HG02885 (cell line): ENCODE measurements at regions not wholly inside any gene's neighbourhood (a gene's known extent, or its start where the extent isn't known, plus 50 kb on each side); places are given as distances from the start of the nearest gene placed in this dataset.
A peak's percentile ranks its signal among the peaks of the same experiment; 100 is the strongest.

Source experiments
- ATAC-seq: cut with Tn5 transposase; IDR thresholded peaks from one replicate; pipeline ENCODE4 v1.9.1; 2021; ENCODE audit warnings: mild to moderate bottlenecking; ENCODE audit not compliant: unreplicated experiment, poor library complexity

GRCh38 chr11:19352072-19352770 is 111.5 kb upstream of the E2F8 start:
- no peak for ATAC-seq

- no peak for ATAC-seq
Measured at GRCh38 chr11:19351426-19351825, 110.7 kb upstream of the E2F8 start.

- ATAC-seq, result no peak
Measured at GRCh38 chr11:19350160-19350559, 109.4 kb upstream of the E2F8 start.

- no peak for ATAC-seq
Measured at GRCh38 chr11:19349340-19350025, 108.7 kb upstream of the E2F8 start.

GRCh38 chr11:19347911-19348310 is 107.2 kb upstream of the E2F8 start:
- no peak for ATAC-seq

- ATAC-seq, result peak; percentile 50
Measured at GRCh38 chr11:19345848-19346681, 105.3 kb upstream of the E2F8 start.

- peak; percentile 37 for ATAC-seq
Measured at GRCh38 chr11:19345519-19345847, 104.7 kb upstream of the E2F8 start.

- peak; percentile 33 for ATAC-seq
Measured at GRCh38 chr11:19344661-19345518, 104.1 kb upstream of the E2F8 start.

GRCh38 chr11:19342036-19342435 is 101.3 kb upstream of the E2F8 start:
- no peak for ATAC-seq

GRCh38 chr11:19338375-19338774 is 97.6 kb upstream of the E2F8 start:
- ATAC-seq, result no peak

- ATAC-seq, result no peak
Measured at GRCh38 chr11:19337779-19338178, 97.0 kb upstream of the E2F8 start.

GRCh38 chr11:19336331-19336730 is 95.6 kb upstream of the E2F8 start:
- no peak for ATAC-seq

GRCh38 chr11:19332476-19332875 is 91.7 kb upstream of the E2F8 start:
- peak; percentile 95 for ATAC-seq

GRCh38 chr11:19330416-19330815 is 89.7 kb upstream of the E2F8 start:
- no peak for ATAC-seq

- no peak for ATAC-seq
Measured at GRCh38 chr11:19329970-19330369, 89.2 kb upstream of the E2F8 start.

- no peak for ATAC-seq
Measured at GRCh38 chr11:19328586-19329311, 88.0 kb upstream of the E2F8 start.

GRCh38 chr11:19327280-19327679 is 86.5 kb upstream of the E2F8 start:
- ATAC-seq, result no peak

GRCh38 chr11:19326499-19326898 is 85.8 kb upstream of the E2F8 start:
- no peak for ATAC-seq

- no peak for ATAC-seq
Measured at GRCh38 chr11:19323502-19323901, 82.8 kb upstream of the E2F8 start.

- no peak for ATAC-seq
Measured at GRCh38 chr11:19321351-19321750, 80.6 kb upstream of the E2F8 start.
